MM.1S (cell line): ENCODE measurements at regions not wholly inside any gene's neighbourhood (a gene's known extent, or its start where the extent isn't known, plus 50 kb on each side); places are given as distances from the start of the nearest gene placed in this dataset.

Experiments
- EZH2 ChIP-seq: fragments of 300-600 bp; sonication (generic); optimal IDR thresholded peaks from 2 replicates; pipeline ENCODE3; 2017; ENCODE audit warnings: low read depth, mild to moderate bottlenecking, antibody characterized with exemption, low read length, mixed read lengths
- TF ChIP-seq, protein P1 (sequence below): fragments of 300-600 bp; sonication (generic); IDR thresholded peaks from 2 replicates; pipeline ENCODE4 v1.5.1; 2016; ENCODE audit warnings: antibody characterized with exemption, low read length, mixed read lengths

DNA sequence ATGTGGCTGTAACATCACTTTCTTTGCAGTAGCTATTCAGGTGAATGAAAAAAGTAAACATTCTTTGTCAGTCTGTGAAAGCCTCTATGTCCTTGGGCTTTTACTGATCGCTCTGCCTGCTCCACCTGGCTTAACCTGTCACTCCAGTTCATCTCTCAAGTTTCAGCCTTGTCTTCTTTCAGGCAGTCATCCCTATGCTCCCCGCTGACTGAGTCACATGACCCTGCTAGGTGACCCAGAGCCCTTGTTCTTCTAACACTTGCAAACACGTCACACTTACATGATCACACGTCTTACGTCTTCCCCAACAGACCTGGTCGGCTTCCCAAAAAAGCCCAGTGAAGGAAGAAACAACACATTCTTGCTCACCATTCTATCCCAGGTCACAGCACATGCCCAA lies 499.3 kb upstream of the TENM4 start:
- TF ChIP-seq, protein P1, sequence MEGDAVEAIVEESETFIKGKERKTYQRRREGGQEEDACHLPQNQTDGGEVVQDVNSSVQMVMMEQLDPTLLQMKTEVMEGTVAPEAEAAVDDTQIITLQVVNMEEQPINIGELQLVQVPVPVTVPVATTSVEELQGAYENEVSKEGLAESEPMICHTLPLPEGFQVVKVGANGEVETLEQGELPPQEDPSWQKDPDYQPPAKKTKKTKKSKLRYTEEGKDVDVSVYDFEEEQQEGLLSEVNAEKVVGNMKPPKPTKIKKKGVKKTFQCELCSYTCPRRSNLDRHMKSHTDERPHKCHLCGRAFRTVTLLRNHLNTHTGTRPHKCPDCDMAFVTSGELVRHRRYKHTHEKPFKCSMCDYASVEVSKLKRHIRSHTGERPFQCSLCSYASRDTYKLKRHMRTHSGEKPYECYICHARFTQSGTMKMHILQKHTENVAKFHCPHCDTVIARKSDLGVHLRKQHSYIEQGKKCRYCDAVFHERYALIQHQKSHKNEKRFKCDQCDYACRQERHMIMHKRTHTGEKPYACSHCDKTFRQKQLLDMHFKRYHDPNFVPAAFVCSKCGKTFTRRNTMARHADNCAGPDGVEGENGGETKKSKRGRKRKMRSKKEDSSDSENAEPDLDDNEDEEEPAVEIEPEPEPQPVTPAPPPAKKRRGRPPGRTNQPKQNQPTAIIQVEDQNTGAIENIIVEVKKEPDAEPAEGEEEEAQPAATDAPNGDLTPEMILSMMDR = no peak
- no peak for TF ChIP-seq EZH2
